Stomach (tissue), 4 donors: ENCODE measurements at regions not wholly inside any gene's neighbourhood (a gene's known extent, or its start where the extent isn't known, plus 50 kb on each side); places are given as distances from the start of the nearest gene placed in this dataset.

Experiments used
- POLR2A ChIP-seq, 4 donors: fragments of 450-650 bp; IDR thresholded peaks; one replicate each; pipeline ENCODE4 v1.6.1; 2016; ENCODE audit warnings: antibody characterized with exemption in 4 of 4, control low read depth in 2 of 4, mild to moderate bottlenecking in 1 of 4, moderate library complexity in 1 of 4
- TF ChIP-seq, protein P1 (sequence below), 7 experiments: fragments of 450-650 bp in 4 of 7; fragments of 200-600 bp in 3 of 7; sonication (generic) in 3 of 7; IDR thresholded peaks; one replicate each; pipeline ENCODE4 v1.5.1; 2016 to 2019; ENCODE audit warnings: antibody characterized with exemption in 7 of 7, control low read depth in 2 of 7, mild to moderate bottlenecking in 1 of 7

GRCh38 chr10:124174071-124174566, 80.7 kb upstream of the CHST15 start:
- TF ChIP-seq, protein P1, sequence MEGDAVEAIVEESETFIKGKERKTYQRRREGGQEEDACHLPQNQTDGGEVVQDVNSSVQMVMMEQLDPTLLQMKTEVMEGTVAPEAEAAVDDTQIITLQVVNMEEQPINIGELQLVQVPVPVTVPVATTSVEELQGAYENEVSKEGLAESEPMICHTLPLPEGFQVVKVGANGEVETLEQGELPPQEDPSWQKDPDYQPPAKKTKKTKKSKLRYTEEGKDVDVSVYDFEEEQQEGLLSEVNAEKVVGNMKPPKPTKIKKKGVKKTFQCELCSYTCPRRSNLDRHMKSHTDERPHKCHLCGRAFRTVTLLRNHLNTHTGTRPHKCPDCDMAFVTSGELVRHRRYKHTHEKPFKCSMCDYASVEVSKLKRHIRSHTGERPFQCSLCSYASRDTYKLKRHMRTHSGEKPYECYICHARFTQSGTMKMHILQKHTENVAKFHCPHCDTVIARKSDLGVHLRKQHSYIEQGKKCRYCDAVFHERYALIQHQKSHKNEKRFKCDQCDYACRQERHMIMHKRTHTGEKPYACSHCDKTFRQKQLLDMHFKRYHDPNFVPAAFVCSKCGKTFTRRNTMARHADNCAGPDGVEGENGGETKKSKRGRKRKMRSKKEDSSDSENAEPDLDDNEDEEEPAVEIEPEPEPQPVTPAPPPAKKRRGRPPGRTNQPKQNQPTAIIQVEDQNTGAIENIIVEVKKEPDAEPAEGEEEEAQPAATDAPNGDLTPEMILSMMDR (IDR thresholded peaks at IDR 0.05): no peak
- no peak for TF ChIP-seq POLR2A (IDR thresholded peaks at IDR 0.05)
